ENCODE measurements at regions not wholly inside any gene's neighbourhood (a gene's known extent, or its start where the extent isn't known, plus 50 kb on each side); places are given as distances from the start of the nearest gene placed in this dataset.
"Not testable (repeated sequence)": the region's sequence is repeated elsewhere in the genome, so short reads cannot be mapped to it uniquely, and the experiment has no call there.

GRCh38 chr3:178302966-178303930 is 233.0 kb upstream of the KCNMB2 start:
- DNase-seq: no peak

DNA sequence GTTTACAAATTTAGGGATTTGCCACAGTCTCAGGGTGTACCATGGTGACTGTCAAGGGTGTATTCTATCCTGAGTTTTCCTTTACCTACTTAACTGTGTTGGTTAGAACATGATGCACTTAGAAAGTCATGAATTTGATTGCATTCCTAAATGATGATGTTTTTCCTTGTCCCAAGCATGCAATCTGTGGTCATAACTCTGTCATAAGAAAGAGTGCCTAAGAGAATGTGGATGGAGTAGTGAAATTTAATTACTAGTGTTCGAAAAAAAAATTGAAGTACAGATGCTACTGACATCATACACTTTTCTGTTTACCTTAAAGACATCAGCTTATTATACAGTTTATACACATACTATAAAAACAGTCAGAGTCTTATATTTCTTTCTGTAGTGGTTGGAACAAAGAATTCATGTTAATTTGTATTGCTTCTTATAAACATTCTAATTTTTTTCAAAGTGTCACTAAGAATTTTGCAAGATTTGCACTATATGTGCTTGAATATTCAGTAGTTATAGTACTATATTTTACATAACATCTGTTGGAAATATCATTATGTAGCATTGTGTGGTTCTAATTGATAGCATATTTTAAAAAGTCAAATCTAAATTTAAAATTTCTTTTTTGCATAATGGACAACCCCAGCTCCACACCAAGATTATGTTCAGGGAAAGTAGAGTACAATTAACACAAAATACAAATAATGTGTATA is 231.3 kb upstream of the KCNMB2 start:
- no peak for DNase-seq

DNA sequence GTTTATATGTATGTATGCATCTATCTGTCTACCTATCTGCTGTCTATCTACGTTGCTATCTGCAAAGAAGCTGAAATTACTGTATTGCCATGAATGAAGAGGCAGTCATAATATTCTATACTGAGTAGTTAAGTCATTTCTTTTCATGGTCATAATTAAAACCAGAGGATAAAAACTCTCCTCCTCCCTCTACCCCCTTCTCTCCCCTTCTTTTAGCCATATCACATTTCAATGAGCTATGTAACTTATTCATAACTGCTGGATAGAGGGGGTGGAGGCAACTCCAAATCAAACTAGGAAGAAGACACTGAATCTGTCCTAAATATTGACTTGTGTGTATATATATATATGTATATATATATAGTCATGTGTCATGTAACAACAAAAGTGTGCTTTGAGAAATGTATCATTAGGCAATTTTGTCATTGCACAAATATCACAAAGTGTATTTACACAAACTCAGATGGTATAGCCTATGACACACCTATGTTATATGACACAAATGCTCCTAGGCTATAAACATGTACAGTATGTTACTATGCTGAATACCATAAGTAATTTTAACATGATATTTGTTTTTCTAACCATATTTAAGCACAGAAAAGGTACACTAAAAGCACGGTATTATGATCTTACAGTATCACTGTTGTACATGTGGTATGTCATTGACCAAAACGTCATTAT is 229.7 kb upstream of the KCNMB2 start:
- DNase-seq: no peak

GRCh38 chr3:178308771-178309170 is 227.5 kb upstream of the KCNMB2 start:
- DNase-seq: no peak

DNA sequence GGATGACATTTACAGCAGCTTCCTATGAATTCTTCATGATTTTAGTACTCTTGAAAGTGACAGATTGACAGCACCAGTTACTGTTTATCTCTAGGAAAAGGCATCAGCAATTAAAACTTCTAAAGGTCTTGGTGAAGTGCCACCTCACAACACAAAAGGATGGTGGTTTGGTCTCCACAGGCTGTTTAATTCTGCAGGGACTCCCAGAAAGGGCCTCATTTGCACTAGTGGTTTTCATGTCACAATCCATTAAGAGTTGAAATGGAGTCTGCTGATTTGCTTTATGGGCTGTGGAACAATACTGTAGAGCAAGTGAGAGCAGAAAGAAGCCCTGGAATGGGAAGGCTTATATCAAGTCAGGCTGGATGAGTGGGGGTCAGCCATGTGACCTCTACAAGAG is 225.3 kb upstream of the KCNMB2 start:
- no peak for DNase-seq

- no peak for DNase-seq
These were observed 222.5 kb upstream of the KCNMB2 start for GRCh38 chr3:178313716-178314115.

DNA sequence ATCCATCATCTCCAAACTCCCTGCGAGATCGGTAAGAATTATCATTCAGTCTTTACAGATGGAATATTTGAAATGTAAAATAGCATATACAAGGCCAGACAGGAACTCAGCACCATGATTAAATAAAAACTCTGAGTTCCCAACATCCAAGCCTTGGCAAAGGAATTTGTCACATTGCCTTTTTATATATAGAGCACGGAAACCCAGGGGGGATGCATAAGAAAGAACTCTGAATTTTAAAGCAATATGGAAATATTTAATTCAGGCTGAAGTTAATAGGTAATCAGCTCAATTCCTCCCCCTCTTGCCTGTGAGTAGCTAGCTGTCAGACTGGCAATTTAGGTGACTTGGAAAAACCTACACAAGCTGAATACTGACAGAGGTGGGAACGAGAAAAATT is 217.9 kb upstream of the KCNMB2 start:
- no peak for DNase-seq

DNA sequence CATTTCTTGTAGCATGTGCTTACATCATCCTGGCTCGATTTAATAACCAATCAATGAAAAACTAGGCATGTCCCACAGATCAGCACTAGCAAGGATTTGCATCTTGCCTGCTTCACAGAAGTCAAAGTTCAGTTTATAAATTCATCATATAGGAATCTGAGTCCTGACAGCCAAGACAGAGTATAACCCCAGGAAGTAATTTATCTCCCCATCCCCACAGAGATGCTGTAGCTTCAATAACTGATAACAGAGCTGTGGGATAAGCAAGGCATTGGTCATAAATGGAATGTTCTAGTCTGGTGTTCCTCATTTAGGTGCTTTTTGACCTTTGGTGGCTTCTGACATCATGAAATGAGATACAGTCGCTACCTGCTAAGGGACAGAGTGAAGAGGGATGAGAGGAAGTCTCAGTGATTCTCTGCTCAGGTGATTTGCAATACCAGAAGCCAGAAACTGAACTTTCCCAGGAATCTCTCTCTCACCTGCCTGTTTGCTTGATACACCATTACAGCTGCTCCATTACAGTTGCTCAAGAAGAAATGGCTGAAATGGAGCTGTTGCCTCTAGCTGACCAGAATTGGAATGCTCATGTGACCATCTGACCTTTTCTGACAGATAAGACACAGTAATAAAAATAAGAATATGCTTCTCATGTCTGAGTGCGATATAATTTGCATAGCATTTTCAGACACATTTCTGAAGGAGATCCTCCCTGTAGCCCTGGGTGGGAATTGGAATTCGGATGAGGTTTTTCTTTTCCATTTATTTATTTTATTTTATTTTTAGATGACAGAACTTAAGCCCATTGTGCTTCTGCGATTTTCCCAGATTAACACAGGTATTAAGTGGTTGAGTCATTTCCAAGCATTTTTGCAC is 217.1 kb upstream of the KCNMB2 start:
- DNase-seq: no peak

DNA sequence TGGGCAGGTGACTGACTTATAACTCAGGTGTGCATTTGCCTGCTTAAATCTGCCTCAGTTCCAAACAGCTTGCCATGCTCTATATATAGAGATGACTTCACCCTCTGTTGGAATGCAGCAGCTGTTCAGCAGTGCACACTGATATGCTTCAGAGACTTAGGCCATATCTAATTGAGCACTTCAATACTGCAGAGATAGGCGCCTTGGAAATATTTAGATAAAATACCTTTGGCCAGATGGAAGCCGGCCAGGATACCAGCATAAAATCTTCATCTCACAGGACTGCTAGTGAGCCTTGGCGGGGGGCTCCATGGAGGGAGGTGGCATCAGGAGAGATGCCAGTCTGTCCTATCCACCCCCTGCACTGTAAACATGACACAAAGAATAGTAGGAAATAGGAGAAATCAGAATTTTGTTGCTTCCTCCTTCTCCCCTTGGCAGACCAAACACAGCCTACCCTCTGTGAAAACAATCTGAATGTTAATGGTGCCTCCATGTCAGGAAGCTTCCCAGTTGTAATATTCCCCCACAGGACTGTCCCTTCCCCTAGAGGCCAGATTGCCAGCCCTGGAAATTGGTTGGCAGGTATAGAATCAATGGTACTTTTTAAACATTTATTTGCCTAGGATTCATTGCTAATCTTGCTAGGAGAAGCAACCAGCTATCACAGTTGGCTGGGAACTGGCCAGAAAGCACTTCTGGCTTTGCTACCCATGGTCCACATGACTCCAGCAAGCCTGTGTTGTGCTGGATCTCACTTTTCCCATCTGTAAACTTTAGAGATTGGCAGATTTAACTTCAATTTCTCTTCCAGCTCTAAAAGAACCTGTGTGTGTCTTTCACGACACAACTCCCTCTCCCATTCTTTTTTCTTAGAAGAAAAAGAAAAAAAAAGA is 215.5 kb upstream of the KCNMB2 start:
- DNase-seq: no peak

DNA sequence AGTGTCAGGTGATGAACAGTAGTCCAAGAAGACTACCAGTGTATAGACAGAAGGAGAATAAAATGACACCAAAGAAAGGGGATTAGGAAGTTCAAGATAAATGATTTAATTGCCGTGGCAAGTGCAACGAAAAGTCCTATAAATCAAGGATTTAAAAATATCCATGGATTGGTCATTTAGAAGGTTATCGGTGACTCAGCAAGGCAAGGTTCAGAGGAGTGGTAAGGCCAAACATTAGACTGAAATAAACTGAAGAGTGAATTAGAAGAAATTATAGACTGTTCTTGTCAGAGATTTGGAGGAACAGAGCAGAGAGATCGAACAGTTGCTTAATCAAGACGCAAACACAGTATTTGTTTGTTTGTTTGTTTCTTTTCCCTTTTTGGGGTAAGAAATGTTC is 211.9 kb upstream of the KCNMB2 start:
- DNase-seq: no peak

DNA sequence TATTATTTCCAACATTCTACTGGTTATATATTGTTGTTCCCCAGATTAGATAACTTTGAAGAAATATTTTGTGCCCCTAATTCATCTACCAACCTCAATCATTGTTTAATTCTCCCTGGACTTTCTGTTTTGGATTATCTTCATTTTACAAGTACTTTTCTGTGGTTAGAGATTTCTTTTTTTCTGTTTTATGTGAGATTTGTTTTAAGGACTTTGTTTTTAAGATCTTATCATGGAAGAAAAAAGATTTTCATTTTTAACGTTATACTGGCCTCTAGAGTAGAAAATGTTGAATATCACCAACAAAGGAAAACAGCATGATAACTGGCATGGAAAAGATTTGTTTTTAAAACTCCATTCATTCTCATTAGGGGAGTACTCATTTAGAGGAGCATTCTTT is 210.9 kb upstream of the KCNMB2 start:
- no peak for DNase-seq

DNA sequence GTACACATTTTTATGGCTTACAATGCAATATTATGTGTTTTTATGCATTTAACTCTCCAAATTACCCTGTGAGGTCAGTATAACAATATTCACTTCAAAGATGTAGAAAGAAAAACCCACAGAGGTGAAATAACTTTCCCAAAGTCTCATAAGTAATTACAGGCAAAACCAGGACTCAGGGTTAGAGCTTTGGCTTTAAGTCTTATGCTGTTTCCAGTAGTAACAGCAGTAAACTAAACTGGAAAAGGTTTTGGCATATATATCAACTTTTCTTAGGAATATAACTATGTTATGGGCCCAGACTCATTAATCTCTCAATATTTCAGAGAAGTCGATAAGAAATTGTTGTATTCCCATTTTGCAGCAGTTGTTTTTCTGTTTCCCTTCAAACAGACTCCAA is 206.3 kb upstream of the KCNMB2 start:
- no peak for DNase-seq

- no peak for DNase-seq
These were observed 202.0 kb upstream of the KCNMB2 start for GRCh38 chr3:178334239-178334638.

- DNase-seq: no peak
These were observed 199.9 kb upstream of the KCNMB2 start for GRCh38 chr3:178336336-178336735.

GRCh38 chr3:178340506-178340905 is 195.7 kb upstream of the KCNMB2 start:
- DNase-seq: no peak

- no peak for DNase-seq
These were observed 194.6 kb upstream of the KCNMB2 start for GRCh38 chr3:178341636-178342035.

GRCh38 chr3:178342111-178342510 is 194.1 kb upstream of the KCNMB2 start:
- DNase-seq: no peak

- DNase-seq: no peak
These were observed 192.7 kb upstream of the KCNMB2 start for GRCh38 chr3:178343433-178344038.

- DNase-seq: no peak
These were observed 190.3 kb upstream of the KCNMB2 start for GRCh38 chr3:178345944-178346343.

GRCh38 chr3:178348561-178349217 is 187.5 kb upstream of the KCNMB2 start:
- not testable (repeated sequence) for DNase-seq

Data from stimulated activated CD4-positive, alpha-beta T cell treated with anti-CD3 and anti-CD28 coated beads, Interleukin-4, amount 100 ng/mL, for 4 hours (primary cell).